ENCODE measurements at regions not wholly inside any gene's neighbourhood (a gene's known extent, or its start where the extent isn't known, plus 50 kb on each side); places are given as distances from the start of the nearest gene placed in this dataset.
A peak's percentile ranks its signal among the peaks of the same experiment; 100 is the strongest.

DNA sequence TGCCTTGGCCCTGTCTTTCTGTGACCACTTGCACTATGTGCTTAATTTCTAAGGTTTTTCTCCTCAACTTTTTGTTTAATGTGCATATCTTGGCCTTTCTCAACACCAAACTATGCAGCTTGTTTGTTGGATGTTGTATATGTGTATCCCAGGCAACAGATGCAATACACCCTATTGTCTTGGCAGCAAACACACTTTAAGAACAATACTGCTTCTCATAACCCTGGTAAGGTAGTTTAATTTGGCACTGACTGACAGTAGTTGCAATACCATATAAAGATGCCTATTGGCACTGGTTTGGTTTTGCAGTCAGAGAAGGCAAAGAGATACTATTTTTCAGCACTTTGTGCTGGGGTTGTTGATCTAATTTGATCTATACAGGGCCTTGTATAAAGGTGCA, 360.7 kb upstream of the CWC22 start:
- Histone ChIP-seq H3K9me3 (ENCODE audit: control insufficient read depth, insufficient read depth, low read depth, low read length) (no peaks in the 10 kb centered on the region), H3K27ac (ENCODE audit: extremely low read depth, low read depth, low read length) (no peak overlapping the region), H3K36me3 (ENCODE audit: control insufficient read depth in 2 of 2, insufficient read depth in 1 of 2, low read length in 2 of 2) (no peaks in the 10 kb centered on the region), H3K4me1 (ENCODE audit: control insufficient read depth, insufficient read depth, low read length) (peaks cover 5% of the 10 kb centered on the region; the same call in 1 of the 2 replicates), H3K4me3 (ENCODE audit: low read depth, low read length) (no peak overlapping the region)
- POLR2A ChIA-PET = no interaction called here
- CTCF ChIA-PET = interaction anchor here (0.6 to 1.3 kb wide), 2 partner anchors 242 to 820 kb away, joined by 4 to 5 read pairs; no protein-coding TSS in a partner anchor
- no peak for TF ChIP-seq ZNF311 (tag by site-specific recombination; IDR thresholded peaks at IDR 0.05; ENCODE audit: borderline replicate concordance)
- TF ChIP-seq ZNF266 (tag by site-specific recombination; IDR thresholded peaks at IDR 0.05; ENCODE audit: low read depth) = no peak
- TF ChIP-seq ZNF626 (tag by site-specific recombination; IDR thresholded peaks at IDR 0.05) = no peak
- no peak for TF ChIP-seq ZSCAN23 (tag by site-specific recombination; IDR thresholded peaks at IDR 0.05)
- TF ChIP-seq ZNF391 (tag by site-specific recombination; IDR thresholded peaks at IDR 0.05; ENCODE audit: borderline replicate concordance, low read depth) = no peak
- TF ChIP-seq, protein P1, sequence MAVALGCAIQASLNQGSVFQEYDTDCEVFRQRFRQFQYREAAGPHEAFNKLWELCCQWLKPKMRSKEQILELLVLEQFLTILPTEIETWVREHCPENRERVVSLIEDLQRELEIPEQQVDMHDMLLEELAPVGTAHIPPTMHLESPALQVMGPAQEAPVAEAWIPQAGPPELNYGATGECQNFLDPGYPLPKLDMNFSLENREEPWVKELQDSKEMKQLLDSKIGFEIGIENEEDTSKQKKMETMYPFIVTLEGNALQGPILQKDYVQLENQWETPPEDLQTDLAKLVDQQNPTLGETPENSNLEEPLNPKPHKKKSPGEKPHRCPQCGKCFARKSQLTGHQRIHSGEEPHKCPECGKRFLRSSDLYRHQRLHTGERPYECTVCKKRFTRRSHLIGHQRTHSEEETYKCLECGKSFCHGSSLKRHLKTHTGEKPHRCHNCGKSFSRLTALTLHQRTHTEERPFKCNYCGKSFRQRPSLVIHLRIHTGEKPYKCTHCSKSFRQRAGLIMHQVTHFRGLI (tag by site-specific recombination; IDR thresholded peaks at IDR 0.05) = no peak
- TF ChIP-seq, protein P2, sequence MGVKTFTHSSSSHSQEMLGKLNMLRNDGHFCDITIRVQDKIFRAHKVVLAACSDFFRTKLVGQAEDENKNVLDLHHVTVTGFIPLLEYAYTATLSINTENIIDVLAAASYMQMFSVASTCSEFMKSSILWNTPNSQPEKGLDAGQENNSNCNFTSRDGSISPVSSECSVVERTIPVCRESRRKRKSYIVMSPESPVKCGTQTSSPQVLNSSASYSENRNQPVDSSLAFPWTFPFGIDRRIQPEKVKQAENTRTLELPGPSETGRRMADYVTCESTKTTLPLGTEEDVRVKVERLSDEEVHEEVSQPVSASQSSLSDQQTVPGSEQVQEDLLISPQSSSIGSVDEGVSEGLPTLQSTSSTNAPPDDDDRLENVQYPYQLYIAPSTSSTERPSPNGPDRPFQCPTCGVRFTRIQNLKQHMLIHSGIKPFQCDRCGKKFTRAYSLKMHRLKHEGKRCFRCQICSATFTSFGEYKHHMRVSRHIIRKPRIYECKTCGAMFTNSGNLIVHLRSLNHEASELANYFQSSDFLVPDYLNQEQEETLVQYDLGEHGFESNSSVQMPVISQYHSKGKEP (tag by site-specific recombination; IDR thresholded peaks at IDR 0.05) = no peak
- no peak for TF ChIP-seq ZNF600 (tag by site-specific recombination; IDR thresholded peaks at IDR 0.05)
- TF ChIP-seq, protein P3, sequence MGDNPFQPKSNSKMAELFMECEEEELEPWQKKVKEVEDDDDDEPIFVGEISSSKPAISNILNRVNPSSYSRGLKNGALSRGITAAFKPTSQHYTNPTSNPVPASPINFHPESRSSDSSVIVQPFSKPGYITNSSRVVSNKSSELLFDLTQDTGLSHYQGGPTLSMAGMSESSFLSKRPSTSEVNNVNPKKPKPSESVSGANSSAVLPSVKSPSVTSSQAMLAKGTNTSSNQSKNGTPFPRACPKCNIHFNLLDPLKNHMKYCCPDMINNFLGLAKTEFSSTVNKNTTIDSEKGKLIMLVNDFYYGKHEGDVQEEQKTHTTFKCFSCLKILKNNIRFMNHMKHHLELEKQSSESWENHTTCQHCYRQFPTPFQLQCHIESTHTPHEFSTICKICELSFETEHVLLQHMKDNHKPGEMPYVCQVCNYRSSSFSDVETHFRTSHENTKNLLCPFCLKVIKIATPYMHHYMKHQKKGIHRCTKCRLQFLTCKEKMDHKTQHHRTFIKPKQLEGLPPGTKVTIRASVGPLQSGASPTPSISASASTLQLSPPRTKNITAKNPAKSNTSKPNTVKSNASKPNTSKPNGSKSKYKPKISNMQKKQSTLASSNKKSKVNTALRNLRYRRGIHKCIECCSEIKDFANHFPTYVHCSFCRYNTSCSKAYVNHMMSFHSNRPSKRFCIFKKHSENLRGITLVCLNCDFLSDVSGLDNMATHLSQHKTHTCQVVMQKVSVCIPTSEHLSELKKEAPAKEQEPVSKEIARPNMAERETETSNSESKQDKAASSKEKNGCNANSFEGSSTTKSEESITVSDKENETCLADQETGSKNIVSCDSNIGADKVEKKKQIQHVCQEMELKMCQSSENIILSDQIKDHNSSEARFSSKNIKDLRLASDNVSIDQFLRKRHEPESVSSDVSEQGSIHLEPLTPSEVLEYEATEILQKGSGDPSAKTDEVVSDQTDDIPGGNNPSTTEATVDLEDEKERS (tag by site-specific recombination; IDR thresholded peaks at IDR 0.05) = no peak
- TF ChIP-seq IKZF3 (tag by site-specific recombination; IDR thresholded peaks at IDR 0.05) = no peak
- no peak for TF ChIP-seq ZNF707 (tag by site-specific recombination; IDR thresholded peaks at IDR 0.05)
- TF ChIP-seq, protein P4, sequence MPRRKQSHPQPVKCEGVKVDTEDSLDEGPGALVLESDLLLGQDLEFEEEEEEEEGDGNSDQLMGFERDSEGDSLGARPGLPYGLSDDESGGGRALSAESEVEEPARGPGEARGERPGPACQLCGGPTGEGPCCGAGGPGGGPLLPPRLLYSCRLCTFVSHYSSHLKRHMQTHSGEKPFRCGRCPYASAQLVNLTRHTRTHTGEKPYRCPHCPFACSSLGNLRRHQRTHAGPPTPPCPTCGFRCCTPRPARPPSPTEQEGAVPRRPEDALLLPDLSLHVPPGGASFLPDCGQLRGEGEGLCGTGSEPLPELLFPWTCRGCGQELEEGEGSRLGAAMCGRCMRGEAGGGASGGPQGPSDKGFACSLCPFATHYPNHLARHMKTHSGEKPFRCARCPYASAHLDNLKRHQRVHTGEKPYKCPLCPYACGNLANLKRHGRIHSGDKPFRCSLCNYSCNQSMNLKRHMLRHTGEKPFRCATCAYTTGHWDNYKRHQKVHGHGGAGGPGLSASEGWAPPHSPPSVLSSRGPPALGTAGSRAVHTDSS (tag by site-specific recombination; IDR thresholded peaks at IDR 0.05) = no peak
- TF ChIP-seq, protein P5, sequence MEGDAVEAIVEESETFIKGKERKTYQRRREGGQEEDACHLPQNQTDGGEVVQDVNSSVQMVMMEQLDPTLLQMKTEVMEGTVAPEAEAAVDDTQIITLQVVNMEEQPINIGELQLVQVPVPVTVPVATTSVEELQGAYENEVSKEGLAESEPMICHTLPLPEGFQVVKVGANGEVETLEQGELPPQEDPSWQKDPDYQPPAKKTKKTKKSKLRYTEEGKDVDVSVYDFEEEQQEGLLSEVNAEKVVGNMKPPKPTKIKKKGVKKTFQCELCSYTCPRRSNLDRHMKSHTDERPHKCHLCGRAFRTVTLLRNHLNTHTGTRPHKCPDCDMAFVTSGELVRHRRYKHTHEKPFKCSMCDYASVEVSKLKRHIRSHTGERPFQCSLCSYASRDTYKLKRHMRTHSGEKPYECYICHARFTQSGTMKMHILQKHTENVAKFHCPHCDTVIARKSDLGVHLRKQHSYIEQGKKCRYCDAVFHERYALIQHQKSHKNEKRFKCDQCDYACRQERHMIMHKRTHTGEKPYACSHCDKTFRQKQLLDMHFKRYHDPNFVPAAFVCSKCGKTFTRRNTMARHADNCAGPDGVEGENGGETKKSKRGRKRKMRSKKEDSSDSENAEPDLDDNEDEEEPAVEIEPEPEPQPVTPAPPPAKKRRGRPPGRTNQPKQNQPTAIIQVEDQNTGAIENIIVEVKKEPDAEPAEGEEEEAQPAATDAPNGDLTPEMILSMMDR (tag by site-specific recombination; IDR thresholded peaks at IDR 0.05) = no peak
- TF ChIP-seq ZNF202 (tag by site-specific recombination; IDR thresholded peaks at IDR 0.05; ENCODE audit: borderline replicate concordance) = no peak
- no peak for TF ChIP-seq ZFP41 (tag by site-specific recombination; IDR thresholded peaks at IDR 0.05; ENCODE audit: borderline replicate concordance)

- Histone ChIP-seq H3K27ac (ENCODE audit: extremely low read depth, low read depth, low read length) (no peak overlapping the region), H3K4me1 (ENCODE audit: control insufficient read depth, insufficient read depth, low read length) (peaks cover 5% of the 10 kb centered on the region; the same call in 1 of the 2 replicates), H3K36me3 (ENCODE audit: control insufficient read depth in 2 of 2, insufficient read depth in 1 of 2, low read length in 2 of 2) (no peaks in the 10 kb centered on the region), H3K9me3 (ENCODE audit: control insufficient read depth, insufficient read depth, low read depth, low read length) (no peaks in the 10 kb centered on the region), H3K4me3 (ENCODE audit: low read depth, low read length) (no peak overlapping the region)
- CTCF ChIA-PET = no interaction called here
- POLR2A ChIA-PET = no interaction called here
- TF ChIP-seq ZNF529 (tag by site-specific recombination; IDR thresholded peaks at IDR 0.05; ENCODE audit: insufficient replicate concordance) = no peak
- TF ChIP-seq GFI1B (tag by site-specific recombination; IDR thresholded peaks at IDR 0.05) = no peak
- TF ChIP-seq ZNF843 (tag by site-specific recombination; IDR thresholded peaks at IDR 0.05) = 0 out of 2 replicates have a peak, but pooled peaks have one; percentile 36
- TF ChIP-seq ZNF629 (tag by site-specific recombination; IDR thresholded peaks at IDR 0.05) = no peak
- TF ChIP-seq ZNF155 (tag by site-specific recombination; IDR thresholded peaks at IDR 0.05) = no peak
- TF ChIP-seq ZNF416 (tag by site-specific recombination; IDR thresholded peaks at IDR 0.05) = no peak
- no peak for TF ChIP-seq ZNF777 (tag by site-specific recombination; IDR thresholded peaks at IDR 0.05; ENCODE audit: borderline replicate concordance)
- peak; percentile 60 for TF ChIP-seq ZIC2 (tag by site-specific recombination; IDR thresholded peaks at IDR 0.05)
- TF ChIP-seq ZNF10 (tag by site-specific recombination; IDR thresholded peaks at IDR 0.05) = no peak
- no peak for TF ChIP-seq ZNF707 (tag by site-specific recombination; IDR thresholded peaks at IDR 0.05)
Measured at GRCh38 chr2:180366481-180366880, 359.4 kb upstream of the CWC22 start.
